Mammary epithelial cell (primary cell): ENCODE measurements at regions not wholly inside any gene's neighbourhood (a gene's known extent, or its start where the extent isn't known, plus 50 kb on each side); places are given as distances from the start of the nearest gene placed in this dataset.
"Not testable (repeated sequence)": the region's sequence is repeated elsewhere in the genome, so short reads cannot be mapped to it uniquely, and the experiment has no call there.

Experiments used
- EZH2 ChIP-seq: IDR thresholded peaks from 2 replicates; pipeline ENCODE4 v1.6.1; 2012; ENCODE audit warnings: low read length, inconsistent platforms, borderline replicate concordance
- TF ChIP-seq, protein P1 (sequence below), 2 donors: IDR thresholded peaks in 1 of 2; conservative IDR thresholded peaks in 1 of 2; 2 replicates each; pipeline ENCODE4 v1.5.1; 2011 to 2012; ENCODE audit warnings: inconsistent platforms in 2 of 2, low read length in 2 of 2, mild to moderate bottlenecking in 2 of 2, control low read depth in 1 of 2, low read depth in 1 of 2; ENCODE audit not compliant: insufficient read depth in 1 of 2; ENCODE audit errors: extremely low read depth in 1 of 2

DNA sequence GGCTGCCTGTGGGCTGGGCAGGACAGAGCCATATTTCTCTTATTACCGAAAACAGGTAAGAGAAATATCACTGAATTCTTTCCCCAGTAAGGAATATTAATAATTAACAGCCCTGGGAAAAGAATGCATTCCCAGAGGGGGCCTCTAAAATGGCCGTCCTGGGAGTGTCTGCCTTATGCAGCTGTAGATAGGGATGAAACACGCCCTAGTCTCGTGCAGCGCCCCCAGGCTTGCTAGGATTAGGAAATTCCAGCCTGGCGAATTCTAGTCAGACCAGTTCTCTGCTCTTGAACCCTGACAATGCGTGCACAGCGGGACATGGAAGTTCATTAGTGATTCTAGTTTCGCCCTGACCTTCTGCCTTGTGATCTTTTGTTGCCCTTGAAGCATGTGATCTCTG lies 104.1 kb upstream of the HCCS start:
- not testable (repeated sequence) for TF ChIP-seq EZH2
- TF ChIP-seq, protein P1, sequence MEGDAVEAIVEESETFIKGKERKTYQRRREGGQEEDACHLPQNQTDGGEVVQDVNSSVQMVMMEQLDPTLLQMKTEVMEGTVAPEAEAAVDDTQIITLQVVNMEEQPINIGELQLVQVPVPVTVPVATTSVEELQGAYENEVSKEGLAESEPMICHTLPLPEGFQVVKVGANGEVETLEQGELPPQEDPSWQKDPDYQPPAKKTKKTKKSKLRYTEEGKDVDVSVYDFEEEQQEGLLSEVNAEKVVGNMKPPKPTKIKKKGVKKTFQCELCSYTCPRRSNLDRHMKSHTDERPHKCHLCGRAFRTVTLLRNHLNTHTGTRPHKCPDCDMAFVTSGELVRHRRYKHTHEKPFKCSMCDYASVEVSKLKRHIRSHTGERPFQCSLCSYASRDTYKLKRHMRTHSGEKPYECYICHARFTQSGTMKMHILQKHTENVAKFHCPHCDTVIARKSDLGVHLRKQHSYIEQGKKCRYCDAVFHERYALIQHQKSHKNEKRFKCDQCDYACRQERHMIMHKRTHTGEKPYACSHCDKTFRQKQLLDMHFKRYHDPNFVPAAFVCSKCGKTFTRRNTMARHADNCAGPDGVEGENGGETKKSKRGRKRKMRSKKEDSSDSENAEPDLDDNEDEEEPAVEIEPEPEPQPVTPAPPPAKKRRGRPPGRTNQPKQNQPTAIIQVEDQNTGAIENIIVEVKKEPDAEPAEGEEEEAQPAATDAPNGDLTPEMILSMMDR (conservative IDR thresholded peaks at IDR 0.05 in 1 of 2, IDR thresholded peaks at IDR 0.05 in 1 of 2; ENCODE audit: extremely low read depth in 1 of 2, insufficient read depth in 1 of 2, low read depth in 1 of 2, low read length in 2 of 2), result not testable (repeated sequence)
